ENCODE measurements at regions not wholly inside any gene's neighbourhood (a gene's known extent, or its start where the extent isn't known, plus 50 kb on each side); places are given as distances from the start of the nearest gene placed in this dataset.

- DNase-seq = no peak
Observed at GRCh38 chr12:83408146-83408545, 721.4 kb downstream of the TMTC2 start.

GRCh38 chr12:83404521-83404920, 717.8 kb downstream of the TMTC2 start:
- no peak for DNase-seq

GRCh38 chr12:83390186-83390585, 703.5 kb downstream of the TMTC2 start:
- DNase-seq = no peak

- no peak for DNase-seq
Observed at GRCh38 chr12:83389237-83389996, 702.7 kb downstream of the TMTC2 start.

- DNase-seq = no peak
Observed at GRCh38 chr12:83388551-83388950, 701.8 kb downstream of the TMTC2 start.

GRCh38 chr12:83386527-83387264, 700.0 kb downstream of the TMTC2 start:
- no peak for DNase-seq

- no peak for DNase-seq
Observed at GRCh38 chr12:83378186-83378727, 691.6 kb downstream of the TMTC2 start.

GRCh38 chr12:83365317-83365716, 678.6 kb downstream of the TMTC2 start:
- no peak for DNase-seq

GRCh38 chr12:83361475-83361874, 674.8 kb downstream of the TMTC2 start:
- DNase-seq = no peak

- DNase-seq = no peak
Observed at GRCh38 chr12:83361071-83361470, 674.4 kb downstream of the TMTC2 start.

GRCh38 chr12:83349907-83350611, 663.4 kb downstream of the TMTC2 start:
- no peak for DNase-seq

GRCh38 chr12:83346333-83346732, 659.6 kb downstream of the TMTC2 start:
- DNase-seq = no peak

GRCh38 chr12:83343767-83344166, 657.1 kb downstream of the TMTC2 start:
- DNase-seq = no peak

- DNase-seq = no peak
Observed at GRCh38 chr12:83335748-83336147, 649.0 kb downstream of the TMTC2 start.

GRCh38 chr12:83326666-83327065, 640.0 kb downstream of the TMTC2 start:
- DNase-seq = no peak

- no peak for DNase-seq
Observed at GRCh38 chr12:83323866-83324265, 637.2 kb downstream of the TMTC2 start.

- DNase-seq = no peak
Observed at GRCh38 chr12:83322809-83323208, 636.1 kb downstream of the TMTC2 start.

GRCh38 chr12:83321971-83322370, 635.3 kb downstream of the TMTC2 start:
- no peak for DNase-seq

- DNase-seq = no peak
Observed at GRCh38 chr12:83320350-83320749, 633.6 kb downstream of the TMTC2 start.

GRCh38 chr12:83318386-83319098, 631.8 kb downstream of the TMTC2 start:
- DNase-seq = no peak

GRCh38 chr12:83317595-83317994, 630.9 kb downstream of the TMTC2 start:
- no peak for DNase-seq

- DNase-seq = no peak
Observed at GRCh38 chr12:83313827-83314226, 627.1 kb downstream of the TMTC2 start.

- DNase-seq = no peak
Observed at GRCh38 chr12:83313322-83313721, 626.6 kb downstream of the TMTC2 start.

Measured in activated CD4-positive, alpha-beta T cell treated with anti-CD3 and anti-CD28 coated beads, Interleukin-2, amount 50 U/mL, for 16 hours (primary cell).